IMR-90 (cell line): ENCODE measurements at regions not wholly inside any gene's neighbourhood (a gene's known extent, or its start where the extent isn't known, plus 50 kb on each side); places are given as distances from the start of the nearest gene placed in this dataset.

Experiments used
- ATAC-seq: fragments of 200-7000 bp; cut with Tn5 transposase; 2 replicates; pipeline ENCODE4 v1.9.1; 2020; ENCODE audit warnings: low read depth, mild to moderate bottlenecking, moderate library complexity
- BruUV-seq: library from RNA; stranded (reverse); fragments of 400-500 nt; replicated peaks from 2 replicates; lab custom pipeline; 2021; lab: Mats Ljungman, UMichigan
- CTCF ChIA-PET: fragments of 300-600 bp; formaldehyde crosslinking; extraction: SDS; loops from one replicate; lab custom pipeline; 2021; ENCODE audit warnings: antibody characterized with exemption; lab: Yijun Ruan, JAX
- POLR2A ChIA-PET: fragments of 300-600 bp; sonication (Branson Sonifier 250); formaldehyde crosslinking; loops from one replicate; lab custom pipeline; 2022; ENCODE audit warnings: antibody characterized with exemption; ENCODE audit not compliant: unreplicated experiment; lab: Charles Lee
- DNase-seq: peaks from one replicate; pipeline ENCODE4 v3.0.0; 2013
- H2AFZ ChIP-seq: replicated peaks from 2 replicates; pipeline ENCODE3; 2013; ENCODE audit warnings: low read length, mild to moderate bottlenecking; ENCODE audit not compliant: poor library complexity
- H2AK5ac ChIP-seq: 2 replicates; pipeline ENCODE4 v1.6.1; 2013; ENCODE audit warnings: low read depth, low read length, inconsistent platforms
- H2AK9ac ChIP-seq: replicated peaks from 2 replicates; pipeline ENCODE3; 2013; ENCODE audit warnings: mild to moderate bottlenecking, low read depth, low read length, moderate library complexity; ENCODE audit not compliant: poor library complexity
- H2BK120ac ChIP-seq: 2 replicates; pipeline ENCODE4 v1.6.1; 2013; ENCODE audit warnings: low read depth, low read length, inconsistent platforms
- H2BK15ac ChIP-seq: 3 replicates; pipeline ENCODE4 v1.6.1; 2013; ENCODE audit warnings: low read depth, low read length, inconsistent platforms
- H2BK20ac ChIP-seq: 2 replicates; pipeline ENCODE4 v1.6.1; 2013; ENCODE audit warnings: low read depth, mild to moderate bottlenecking, inconsistent platforms, low read length, moderate library complexity
- H2BK5ac ChIP-seq: 2 replicates; pipeline ENCODE4 v1.6.1; 2013; ENCODE audit warnings: mild to moderate bottlenecking, low read depth, low read length, inconsistent platforms; ENCODE audit not compliant: poor library complexity, severe bottlenecking
- H3K14ac ChIP-seq: replicated peaks from 2 replicates; pipeline ENCODE4 v1.6.1; 2013; ENCODE audit warnings: low read depth, low read length, inconsistent platforms
- H3K18ac ChIP-seq: 2 replicates; pipeline ENCODE4 v1.6.1; 2013; ENCODE audit warnings: low read depth, low read length, control low read depth
- H3K23ac ChIP-seq: 2 replicates; pipeline ENCODE4 v1.6.1; 2013; ENCODE audit warnings: low read depth, low read length, inconsistent platforms
- H3K27ac ChIP-seq: 2 replicates; pipeline ENCODE4 v1.5.1; 2013; ENCODE audit warnings: mild to moderate bottlenecking, control low read depth, low read length; ENCODE audit not compliant: insufficient read depth
- H3K27me3 ChIP-seq: 2 replicates; pipeline ENCODE4 v1.6.1; 2013; ENCODE audit warnings: low read length; ENCODE audit not compliant: control insufficient read depth, insufficient read depth
- H3K36me3 ChIP-seq: 2 replicates; pipeline ENCODE4 v1.6.1; 2013; ENCODE audit warnings: low read length, mixed read lengths; ENCODE audit not compliant: control insufficient read depth, insufficient read depth
- H3K4ac ChIP-seq: 2 replicates; pipeline ENCODE4 v1.6.1; 2013; ENCODE audit warnings: low read depth, low read length, inconsistent platforms
- H3K4me1 ChIP-seq: 2 replicates; pipeline ENCODE4 v1.6.1; 2013; ENCODE audit warnings: low read length, mixed read lengths; ENCODE audit not compliant: control insufficient read depth, insufficient read depth
- H3K4me2 ChIP-seq: 2 replicates; pipeline ENCODE4 v1.6.1; 2013; ENCODE audit warnings: low read depth, mild to moderate bottlenecking, control low read depth, low read length, moderate library complexity
- H3K4me3 ChIP-seq: 2 replicates; pipeline ENCODE4 v1.5.1; 2013; ENCODE audit warnings: low read depth, mild to moderate bottlenecking, control low read depth, low read length, moderate library complexity; ENCODE audit not compliant: insufficient read depth
- H3K56ac ChIP-seq: 2 replicates; pipeline ENCODE4 v1.6.1; 2013; ENCODE audit warnings: low read length, inconsistent platforms; ENCODE audit not compliant: insufficient read depth; ENCODE audit errors: extremely low read depth
- H3K79me1 ChIP-seq, 2 experiments: 2 replicates each; pipeline ENCODE4 v1.6.1; 2013; ENCODE audit warnings: low read length in 2 of 2, inconsistent platforms in 1 of 2, low read depth in 1 of 2
- H3K9ac ChIP-seq: 2 replicates; pipeline ENCODE4 v1.6.1; 2013; ENCODE audit warnings: low read depth, low read length, control low read depth
- H3K9me1 ChIP-seq: 2 replicates; pipeline ENCODE4 v1.6.1; 2013; ENCODE audit warnings: low read length, inconsistent platforms; ENCODE audit not compliant: insufficient read depth
- H3K9me3 ChIP-seq: 2 replicates; pipeline ENCODE4 v1.6.1; 2013; ENCODE audit warnings: low read length; ENCODE audit not compliant: control insufficient read depth, insufficient read depth
- H4K20me1 ChIP-seq: 2 replicates; pipeline ENCODE4 v1.6.1; 2013; ENCODE audit warnings: low read length, inconsistent platforms; ENCODE audit not compliant: insufficient read depth
- H4K5ac ChIP-seq: 2 replicates; pipeline ENCODE4 v1.6.1; 2013; ENCODE audit warnings: mild to moderate bottlenecking, low read depth, low read length, control low read depth
- H4K8ac ChIP-seq, 2 experiments: 2 replicates each; pipeline ENCODE4 v1.6.1; 2013; ENCODE audit warnings: low read depth in 2 of 2, low read length in 2 of 2, control low read depth in 1 of 2, inconsistent platforms in 1 of 2
- H4K91ac ChIP-seq: 2 replicates; pipeline ENCODE4 v1.6.1; 2013; ENCODE audit warnings: low read depth, low read length, inconsistent platforms; ENCODE audit not compliant: insufficient read depth
- CHD1 ChIP-seq: IDR thresholded peaks from 2 replicates; pipeline ENCODE4 v1.6.1; 2012; ENCODE audit warnings: low read depth, low read length, improper control_type of control experiment
- FOS ChIP-seq: fragments of 150-350 bp; IDR thresholded peaks from 2 replicates; pipeline ENCODE4 v1.6.1; 2016; ENCODE audit warnings: low read depth, low read length
- MAZ ChIP-seq: IDR thresholded peaks from 2 replicates; pipeline ENCODE4 v1.6.1; 2012; ENCODE audit warnings: low read depth, mild to moderate bottlenecking, low read length, improper control_type of control experiment, moderate library complexity, borderline replicate concordance
- MXI1 ChIP-seq: IDR thresholded peaks from 2 replicates; pipeline ENCODE4 v1.6.1; 2012; ENCODE audit warnings: low read depth, mild to moderate bottlenecking, low read length, moderate library complexity, borderline replicate concordance
- POLR2A ChIP-seq: IDR thresholded peaks from 2 replicates; pipeline ENCODE4 v1.6.1; 2012; ENCODE audit warnings: mild to moderate bottlenecking, low read depth, low read length
- RAD21 ChIP-seq: IDR thresholded peaks from 2 replicates; pipeline ENCODE4 v1.6.1; 2012; ENCODE audit warnings: low read length, improper control_type of control experiment
- RCOR1 ChIP-seq: IDR thresholded peaks from 2 replicates; pipeline ENCODE4 v1.6.1; 2012; ENCODE audit warnings: mild to moderate bottlenecking, low read length, improper control_type of control experiment; ENCODE audit not compliant: insufficient replicate concordance
- SMC3 ChIP-seq: fragments of 150-350 bp; IDR thresholded peaks from 2 replicates; pipeline ENCODE4 v1.6.1; 2016; ENCODE audit warnings: low read depth, mild to moderate bottlenecking, antibody characterized with exemption, low read length, moderate library complexity
- USF2 ChIP-seq: fragments of 150-350 bp; IDR thresholded peaks from 2 replicates; pipeline ENCODE4 v1.6.1; 2017; ENCODE audit warnings: mild to moderate bottlenecking, antibody characterized with exemption, low read length, low read depth
- dilution Hi-C: fragments of 300-500 bp; cut with HindIII; formaldehyde crosslinking; loops from one replicate; pipeline ENCODE4 v1.14.3; 2018; ENCODE audit warnings: low sequenced_read_pairs; ENCODE audit not compliant: unreplicated experiment
- in situ Hi-C: fragments of 300-500 bp; cut with MboI; formaldehyde crosslinking; loops from 3 replicates; pipeline ENCODE4 v1.14.3; 2019; ENCODE audit warnings: low sequenced_read_pairs, inconsistent platforms, mixed read lengths
- intact Hi-C: fragments of 100-400 bp; cut with micrococcal nuclease; formaldehyde crosslinking; loops from 2 replicates; pipeline ENCODE4 v1.10.0; 2022

DNA sequence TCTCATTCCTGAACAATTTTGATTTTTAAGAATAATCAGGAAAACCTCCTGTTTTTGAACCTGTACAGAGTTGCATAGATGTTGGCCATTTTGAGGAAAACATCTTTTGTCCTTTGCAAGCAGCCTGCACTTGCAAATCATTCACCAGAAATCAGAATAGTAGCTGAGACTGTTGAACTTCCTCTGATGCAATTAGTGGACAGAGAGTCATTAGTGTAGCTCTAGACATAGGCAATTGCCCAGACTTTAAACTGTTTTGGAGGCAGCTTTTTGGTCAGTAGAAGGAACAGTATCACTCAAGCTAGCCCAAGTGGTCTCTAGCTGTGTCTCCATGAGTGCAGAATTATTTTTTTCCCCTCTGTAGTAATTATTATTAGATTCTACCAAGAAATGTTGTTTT lies 326.1 kb downstream of the PIK3C3 start:
- Histone ChIP-seq H3K4ac (no peak overlapping the region), H3K9me3 (no peaks in the 10 kb centered on the region), H4K8ac (no peak overlapping the region), H3K4me1 (no peaks in the 10 kb centered on the region), H2BK120ac (no peak overlapping the region), H3K56ac (no peak overlapping the region), H4K5ac (no peak overlapping the region), H2BK5ac (no peak overlapping the region), H4K20me1 (no peaks in the 10 kb centered on the region), H3K23ac (no peak overlapping the region), H2AK9ac (no peak overlapping the region), H3K27me3 (no peaks in the 10 kb centered on the region), H4K91ac (no peak overlapping the region), H3K4me3 (no peak overlapping the region), H3K4me2 (no peak overlapping the region), H3K79me1 (no peaks in the 10 kb centered on the region), H3K14ac (no peak overlapping the region), H2BK15ac (no peak overlapping the region), H3K27ac (no peak overlapping the region), H3K9ac (no peak overlapping the region), H2AK5ac (no peak overlapping the region), H3K36me3 (no peaks in the 10 kb centered on the region), H3K18ac (no peak overlapping the region), H2AFZ (no peak overlapping the region), H2BK20ac (no peak overlapping the region), H3K9me1 (no peaks in the 10 kb centered on the region)
- POLR2A ChIA-PET, result no interaction called here
- CTCF ChIA-PET, result interaction anchor here (1.2 kb wide), 1 partner anchor 13 kb away, joined by 4 read pairs; no protein-coding TSS in a partner anchor
- no peak for ATAC-seq
- in situ Hi-C loops (no loop called here), intact Hi-C loops (no loop called here), dilution Hi-C loops (no loop called here)
- BruUV-seq, result no TSS peak
- no peak for DNase-seq
- TF ChIP-seq FOS, result no peak
- TF ChIP-seq SMC3, result no peak
- no peak for TF ChIP-seq RAD21
- TF ChIP-seq MAZ, result no peak
- no peak for TF ChIP-seq CHD1
- no peak for TF ChIP-seq RCOR1
- TF ChIP-seq POLR2A, result no peak
- no peak for TF ChIP-seq MXI1
- no peak for TF ChIP-seq USF2
